Dedifferentiated amniotic fluid mesenchymal stem cell (primary cell): ENCODE measurements at regions not wholly inside any gene's neighbourhood (a gene's known extent, or its start where the extent isn't known, plus 50 kb on each side); places are given as distances from the start of the nearest gene placed in this dataset.

ENCODE experiments used
- DNase-seq: peaks from one replicate; pipeline ENCODE4 v3.0.0-alpha.2; 2016; ENCODE audit errors: extremely low spot score

DNA sequence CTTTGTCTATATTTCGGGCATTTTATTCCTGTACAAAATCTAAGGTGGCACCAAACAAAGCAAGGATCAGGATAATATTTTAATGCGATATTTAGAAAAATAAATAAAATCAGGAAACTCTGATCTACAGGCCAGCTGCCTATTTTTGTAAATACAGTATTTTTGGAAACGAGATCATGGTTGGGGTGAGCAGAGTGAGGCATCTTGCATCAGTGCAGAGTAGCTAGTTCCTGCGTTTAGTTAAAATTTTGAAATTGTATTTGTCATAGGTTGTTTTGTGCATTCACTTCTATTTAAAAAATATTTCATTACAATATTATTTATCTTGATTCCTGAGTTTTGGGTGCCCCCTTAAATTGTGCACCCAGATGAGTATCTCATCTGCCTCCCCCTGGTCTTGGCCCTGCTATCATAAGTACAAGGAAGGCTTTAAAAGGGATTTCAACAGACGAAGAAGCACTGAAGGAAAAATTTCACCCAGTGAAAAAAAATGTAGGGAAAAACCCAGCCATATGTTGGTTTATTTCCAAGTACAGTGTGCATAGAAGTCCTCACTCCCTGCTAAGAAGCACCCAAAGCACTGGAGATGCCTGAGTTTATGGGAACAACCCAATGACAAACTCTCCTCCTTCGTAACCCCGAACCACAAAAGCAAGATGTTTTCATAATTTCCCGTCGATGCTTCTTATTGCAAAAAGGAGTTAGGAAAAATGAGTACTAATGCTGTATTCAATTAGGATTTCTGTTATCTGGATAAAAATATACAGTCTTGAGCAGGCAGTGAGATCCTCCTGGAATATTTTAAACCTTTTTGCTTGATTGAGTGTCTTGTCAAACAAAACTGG lies 304.7 kb upstream of the CLINT1 start:
- no peak for DNase-seq

DNA sequence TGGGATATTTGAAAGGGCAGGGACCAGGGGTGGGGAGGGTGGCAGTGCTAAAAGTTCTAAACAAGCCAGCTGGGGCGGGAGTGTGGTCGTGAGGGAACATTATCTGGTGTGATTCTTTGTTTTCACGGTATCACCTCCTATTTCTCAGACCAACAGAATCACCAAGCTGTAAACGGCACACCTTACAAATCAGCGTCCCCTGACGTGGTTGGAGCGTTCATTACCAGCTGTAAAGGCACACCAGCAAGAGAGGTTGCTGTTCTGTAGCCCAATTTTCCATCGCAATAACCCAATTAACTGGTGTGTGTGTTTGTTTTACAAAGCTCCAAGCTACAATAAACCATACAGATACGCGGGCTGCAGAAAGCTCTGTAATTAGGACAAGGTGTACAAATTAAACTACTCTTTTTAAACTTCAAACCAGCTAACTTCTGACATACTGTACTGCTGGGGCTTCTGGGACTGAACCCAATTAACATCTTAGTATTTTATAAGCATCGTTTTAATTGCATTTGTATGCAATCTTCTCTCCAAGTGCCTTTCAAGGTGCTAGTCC lies 303.6 kb upstream of the CLINT1 start:
- no peak for DNase-seq

- no peak for DNase-seq
Measured at GRCh38 chr5:158162026-158162425, 303.1 kb upstream of the CLINT1 start.

DNA sequence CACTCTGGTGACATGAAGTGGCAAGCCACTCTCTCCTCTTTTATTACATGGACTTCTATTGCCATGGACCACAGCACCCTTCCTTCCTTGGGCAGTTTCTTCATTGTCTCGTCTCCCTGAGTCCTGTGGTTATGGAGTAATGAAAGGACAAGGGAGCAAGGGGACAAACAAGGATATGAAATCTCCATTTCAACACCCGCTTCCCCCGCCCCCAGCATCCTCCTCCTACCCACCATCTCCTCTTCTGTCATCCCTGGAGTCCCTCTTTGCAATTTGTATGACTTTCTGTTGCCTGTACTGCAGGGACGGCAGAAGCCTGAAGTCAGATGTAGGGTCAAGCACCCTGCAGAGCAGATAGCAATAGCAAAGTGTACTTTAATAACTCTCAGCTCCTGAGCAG lies 300.7 kb upstream of the CLINT1 start:
- DNase-seq, result no peak

DNA sequence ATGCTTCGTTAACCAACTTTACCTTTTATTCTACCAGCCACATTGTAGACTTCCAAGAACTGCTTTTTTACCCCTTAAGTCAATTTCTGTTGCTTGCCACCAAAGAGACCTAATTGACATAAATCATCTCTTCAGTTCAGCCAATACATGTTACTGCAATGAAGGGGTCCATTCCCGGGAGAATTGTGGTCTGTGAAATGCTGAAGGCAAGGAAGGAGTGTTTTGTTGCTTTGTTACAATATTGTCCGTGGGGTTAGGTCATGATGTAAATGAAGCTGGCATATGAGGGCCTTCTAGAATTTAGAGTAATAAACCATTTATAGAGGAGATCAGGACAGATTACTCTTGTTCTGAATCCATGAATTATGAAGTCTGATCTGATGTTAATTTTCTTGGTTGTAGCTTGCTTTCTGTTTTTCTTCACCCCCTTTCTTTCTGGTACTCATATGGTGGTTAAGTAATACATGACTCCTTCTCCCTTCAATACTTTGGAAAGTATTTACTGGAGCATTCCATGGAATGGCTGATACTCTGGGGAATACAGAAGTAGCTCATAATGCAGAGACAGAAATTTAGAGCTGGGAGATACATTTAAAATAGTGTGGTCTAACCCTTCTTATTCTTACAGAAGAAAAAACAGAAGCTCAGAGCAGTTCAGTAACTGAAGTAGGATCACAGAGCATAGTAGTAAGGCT lies 297.0 kb upstream of the CLINT1 start:
- DNase-seq, result no peak

GRCh38 chr5:158155067-158155466 lies 296.1 kb upstream of the CLINT1 start:
- DNase-seq, result no peak

DNA sequence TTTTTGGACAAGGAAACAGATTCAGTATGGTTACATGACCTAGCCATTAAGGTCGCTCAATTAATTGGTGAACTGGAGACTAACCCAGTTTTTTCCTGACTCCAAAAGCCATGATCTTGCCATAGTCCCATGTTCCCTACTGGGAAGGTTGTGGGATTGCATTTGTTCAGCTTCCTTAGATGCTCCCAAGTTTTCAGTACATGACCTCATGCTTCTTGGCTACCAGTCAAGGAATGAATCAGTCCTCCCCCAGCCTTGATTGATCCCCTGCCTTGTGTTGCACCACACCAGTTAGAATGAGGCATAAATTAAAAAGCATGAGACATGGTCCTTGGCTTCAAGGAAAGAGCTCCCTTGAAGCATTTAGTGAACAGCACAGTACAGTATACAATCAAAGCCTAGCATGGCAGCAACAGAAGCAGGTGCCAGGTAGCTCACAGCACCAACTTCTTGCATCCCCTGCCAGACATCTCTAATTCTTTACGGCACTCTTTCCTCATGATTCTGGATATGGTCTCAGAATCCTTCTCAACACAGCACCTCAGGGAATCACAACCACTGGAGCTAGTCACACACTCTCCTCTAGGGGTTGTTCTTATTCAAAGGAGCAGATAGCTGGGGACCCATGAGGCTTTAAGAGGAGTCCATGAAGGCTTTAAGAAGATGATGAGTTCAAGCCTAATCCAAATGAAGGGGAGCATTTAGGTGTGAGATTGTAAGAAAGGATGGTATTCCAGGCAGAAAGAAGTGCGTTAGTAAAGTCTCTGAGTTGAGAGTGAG lies 295.5 kb upstream of the CLINT1 start:
- DNase-seq, result peak; percentile 40

- no peak for DNase-seq
Measured at GRCh38 chr5:158153508-158153907, 294.6 kb upstream of the CLINT1 start.

- DNase-seq, result no peak
Measured at GRCh38 chr5:158152136-158152535, 293.2 kb upstream of the CLINT1 start.

- no peak for DNase-seq
Measured at GRCh38 chr5:158147227-158147626, 288.3 kb upstream of the CLINT1 start.

DNA sequence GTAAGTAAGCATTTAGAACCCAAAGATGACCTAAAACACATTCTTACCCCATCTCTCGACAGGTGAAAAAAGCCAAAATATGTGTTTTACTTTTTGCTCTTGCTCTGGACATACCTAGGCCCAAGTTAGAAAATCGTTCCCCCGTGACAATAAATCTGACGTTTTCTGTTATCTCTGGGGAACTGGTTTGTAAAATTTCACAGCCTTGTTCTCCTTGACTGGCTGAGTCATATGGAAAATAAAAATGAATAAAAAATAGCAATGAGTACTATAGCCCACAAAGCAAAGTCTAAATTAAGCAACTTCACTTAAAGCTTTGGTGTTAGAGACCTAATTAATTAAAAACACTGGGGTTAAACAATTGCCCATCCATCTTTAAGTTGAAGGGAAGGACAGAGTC lies 286.9 kb upstream of the CLINT1 start:
- DNase-seq, result no peak

GRCh38 chr5:158143081-158143480 lies 284.1 kb upstream of the CLINT1 start:
- no peak for DNase-seq

GRCh38 chr5:158142156-158142555 lies 283.2 kb upstream of the CLINT1 start:
- no peak for DNase-seq

- DNase-seq, result no peak
Measured at GRCh38 chr5:158140120-158140731, 281.3 kb upstream of the CLINT1 start.

DNA sequence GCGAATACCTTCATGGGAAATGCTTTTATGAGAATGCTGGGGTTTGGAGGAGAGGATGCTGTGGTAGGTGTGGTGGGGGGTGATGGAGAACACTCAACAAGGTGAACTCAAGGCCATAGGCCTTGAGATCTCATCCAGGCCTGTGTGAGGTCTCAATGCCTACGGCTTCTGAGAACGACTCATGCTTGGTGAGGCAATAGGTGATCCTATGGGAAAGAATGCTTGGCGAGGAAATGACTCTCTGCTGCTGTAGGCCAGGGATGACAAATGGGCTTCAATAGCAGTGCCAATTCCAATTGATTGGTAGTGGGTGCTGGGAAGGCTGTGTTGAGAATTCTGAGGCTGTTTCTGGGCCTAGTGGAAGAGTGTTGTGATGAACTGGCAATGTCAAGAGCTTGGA lies 280.2 kb upstream of the CLINT1 start:
- DNase-seq, result no peak

DNA sequence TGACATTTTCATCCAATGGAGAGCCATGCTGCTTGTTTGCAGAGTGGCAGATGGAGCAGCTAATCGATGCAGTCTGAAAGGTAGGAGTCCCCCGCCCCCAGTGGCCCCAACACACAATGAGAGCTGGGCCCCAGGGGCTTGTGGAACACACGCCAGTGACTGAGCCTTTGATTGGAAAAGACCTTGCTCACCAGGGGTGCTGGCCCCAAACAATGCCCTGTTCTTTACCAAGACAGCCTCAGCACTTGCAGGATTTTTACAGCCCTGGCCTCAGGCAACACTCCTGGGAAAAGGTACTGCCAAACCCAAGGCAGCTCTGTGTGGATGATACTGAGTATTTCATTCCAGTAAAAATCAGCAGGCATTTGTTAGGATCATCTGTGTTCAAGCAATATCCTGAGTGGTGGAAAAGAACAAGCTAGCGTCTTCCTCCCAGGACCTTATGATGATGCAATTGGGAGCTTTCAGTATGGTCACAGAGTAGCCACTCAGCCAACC lies 276.8 kb upstream of the CLINT1 start:
- no peak for DNase-seq

GRCh38 chr5:158133369-158133768 lies 274.4 kb upstream of the CLINT1 start:
- no peak for DNase-seq

GRCh38 chr5:158127536-158127935 lies 268.6 kb upstream of the CLINT1 start:
- DNase-seq, result no peak

- DNase-seq, result no peak
Measured at GRCh38 chr5:158126442-158127405, 267.8 kb upstream of the CLINT1 start.

- no peak for DNase-seq
Measured at GRCh38 chr5:158124606-158125316, 265.8 kb upstream of the CLINT1 start.
